IMR-90 (cell line): ENCODE measurements at regions not wholly inside any gene's neighbourhood (a gene's known extent, or its start where the extent isn't known, plus 50 kb on each side); places are given as distances from the start of the nearest gene placed in this dataset.

Experiments
- ATAC-seq: fragments of 200-7000 bp; cut with Tn5 transposase; 2 replicates; pipeline ENCODE4 v1.9.1; 2020; ENCODE audit warnings: low read depth, mild to moderate bottlenecking, moderate library complexity
- BruUV-seq: library from RNA; stranded (reverse); fragments of 400-500 nt; replicated peaks from 2 replicates; lab custom pipeline; 2021; lab: Mats Ljungman, UMichigan
- CTCF ChIA-PET: fragments of 300-600 bp; formaldehyde crosslinking; extraction: SDS; loops from one replicate; lab custom pipeline; 2021; ENCODE audit warnings: antibody characterized with exemption; lab: Yijun Ruan, JAX
- POLR2A ChIA-PET: fragments of 300-600 bp; sonication (Branson Sonifier 250); formaldehyde crosslinking; loops from one replicate; lab custom pipeline; 2022; ENCODE audit warnings: antibody characterized with exemption; ENCODE audit not compliant: unreplicated experiment; lab: Charles Lee
- DNase-seq: peaks from one replicate; pipeline ENCODE4 v3.0.0; 2013
- H2AFZ ChIP-seq: replicated peaks from 2 replicates; pipeline ENCODE3; 2013; ENCODE audit warnings: low read length, mild to moderate bottlenecking; ENCODE audit not compliant: poor library complexity
- H2AK5ac ChIP-seq: 2 replicates; pipeline ENCODE4 v1.6.1; 2013; ENCODE audit warnings: low read depth, low read length, inconsistent platforms
- H2AK9ac ChIP-seq: replicated peaks from 2 replicates; pipeline ENCODE3; 2013; ENCODE audit warnings: mild to moderate bottlenecking, low read depth, low read length, moderate library complexity; ENCODE audit not compliant: poor library complexity
- H2BK120ac ChIP-seq: 2 replicates; pipeline ENCODE4 v1.6.1; 2013; ENCODE audit warnings: low read depth, low read length, inconsistent platforms
- H2BK15ac ChIP-seq: 3 replicates; pipeline ENCODE4 v1.6.1; 2013; ENCODE audit warnings: low read depth, low read length, inconsistent platforms
- H2BK20ac ChIP-seq: 2 replicates; pipeline ENCODE4 v1.6.1; 2013; ENCODE audit warnings: low read depth, mild to moderate bottlenecking, inconsistent platforms, low read length, moderate library complexity
- H2BK5ac ChIP-seq: 2 replicates; pipeline ENCODE4 v1.6.1; 2013; ENCODE audit warnings: mild to moderate bottlenecking, low read depth, low read length, inconsistent platforms; ENCODE audit not compliant: poor library complexity, severe bottlenecking
- H3K14ac ChIP-seq: replicated peaks from 2 replicates; pipeline ENCODE4 v1.6.1; 2013; ENCODE audit warnings: low read depth, low read length, inconsistent platforms
- H3K18ac ChIP-seq: 2 replicates; pipeline ENCODE4 v1.6.1; 2013; ENCODE audit warnings: low read depth, low read length, control low read depth
- H3K23ac ChIP-seq: 2 replicates; pipeline ENCODE4 v1.6.1; 2013; ENCODE audit warnings: low read depth, low read length, inconsistent platforms
- H3K27ac ChIP-seq: 2 replicates; pipeline ENCODE4 v1.5.1; 2013; ENCODE audit warnings: mild to moderate bottlenecking, control low read depth, low read length; ENCODE audit not compliant: insufficient read depth
- H3K27me3 ChIP-seq: 2 replicates; pipeline ENCODE4 v1.6.1; 2013; ENCODE audit warnings: low read length; ENCODE audit not compliant: control insufficient read depth, insufficient read depth
- H3K36me3 ChIP-seq: 2 replicates; pipeline ENCODE4 v1.6.1; 2013; ENCODE audit warnings: low read length, mixed read lengths; ENCODE audit not compliant: control insufficient read depth, insufficient read depth
- H3K4ac ChIP-seq: 2 replicates; pipeline ENCODE4 v1.6.1; 2013; ENCODE audit warnings: low read depth, low read length, inconsistent platforms
- H3K4me1 ChIP-seq: 2 replicates; pipeline ENCODE4 v1.6.1; 2013; ENCODE audit warnings: low read length, mixed read lengths; ENCODE audit not compliant: control insufficient read depth, insufficient read depth
- H3K4me2 ChIP-seq: 2 replicates; pipeline ENCODE4 v1.6.1; 2013; ENCODE audit warnings: low read depth, mild to moderate bottlenecking, control low read depth, low read length, moderate library complexity
- H3K4me3 ChIP-seq: 2 replicates; pipeline ENCODE4 v1.5.1; 2013; ENCODE audit warnings: low read depth, mild to moderate bottlenecking, control low read depth, low read length, moderate library complexity; ENCODE audit not compliant: insufficient read depth
- H3K56ac ChIP-seq: 2 replicates; pipeline ENCODE4 v1.6.1; 2013; ENCODE audit warnings: low read length, inconsistent platforms; ENCODE audit not compliant: insufficient read depth; ENCODE audit errors: extremely low read depth
- H3K79me1 ChIP-seq, 2 experiments: 2 replicates each; pipeline ENCODE4 v1.6.1; 2013; ENCODE audit warnings: low read length in 2 of 2, inconsistent platforms in 1 of 2, low read depth in 1 of 2
- H3K9ac ChIP-seq: 2 replicates; pipeline ENCODE4 v1.6.1; 2013; ENCODE audit warnings: low read depth, low read length, control low read depth
- H3K9me1 ChIP-seq: 2 replicates; pipeline ENCODE4 v1.6.1; 2013; ENCODE audit warnings: low read length, inconsistent platforms; ENCODE audit not compliant: insufficient read depth
- H3K9me3 ChIP-seq: 2 replicates; pipeline ENCODE4 v1.6.1; 2013; ENCODE audit warnings: low read length; ENCODE audit not compliant: control insufficient read depth, insufficient read depth
- H4K20me1 ChIP-seq: 2 replicates; pipeline ENCODE4 v1.6.1; 2013; ENCODE audit warnings: low read length, inconsistent platforms; ENCODE audit not compliant: insufficient read depth
- H4K5ac ChIP-seq: 2 replicates; pipeline ENCODE4 v1.6.1; 2013; ENCODE audit warnings: mild to moderate bottlenecking, low read depth, low read length, control low read depth
- H4K8ac ChIP-seq, 2 experiments: 2 replicates each; pipeline ENCODE4 v1.6.1; 2013; ENCODE audit warnings: low read depth in 2 of 2, low read length in 2 of 2, control low read depth in 1 of 2, inconsistent platforms in 1 of 2
- H4K91ac ChIP-seq: 2 replicates; pipeline ENCODE4 v1.6.1; 2013; ENCODE audit warnings: low read depth, low read length, inconsistent platforms; ENCODE audit not compliant: insufficient read depth
- CEBPB ChIP-seq: IDR thresholded peaks from 2 replicates; pipeline ENCODE4 v1.6.1; 2012; ENCODE audit warnings: low read depth, low read length, improper control_type of control experiment
- CHD1 ChIP-seq: IDR thresholded peaks from 2 replicates; pipeline ENCODE4 v1.6.1; 2012; ENCODE audit warnings: low read depth, low read length, improper control_type of control experiment
- FOS ChIP-seq: fragments of 150-350 bp; IDR thresholded peaks from 2 replicates; pipeline ENCODE4 v1.6.1; 2016; ENCODE audit warnings: low read depth, low read length
- MAFK ChIP-seq: IDR thresholded peaks from 2 replicates; pipeline ENCODE4 v1.6.1; 2012; ENCODE audit warnings: low read depth, low read length, improper control_type of control experiment
- MXI1 ChIP-seq: IDR thresholded peaks from 2 replicates; pipeline ENCODE4 v1.6.1; 2012; ENCODE audit warnings: low read depth, mild to moderate bottlenecking, low read length, moderate library complexity, borderline replicate concordance
- POLR2A ChIP-seq: IDR thresholded peaks from 2 replicates; pipeline ENCODE4 v1.6.1; 2012; ENCODE audit warnings: mild to moderate bottlenecking, low read depth, low read length
- RAD21 ChIP-seq: IDR thresholded peaks from 2 replicates; pipeline ENCODE4 v1.6.1; 2012; ENCODE audit warnings: low read length, improper control_type of control experiment
- RCOR1 ChIP-seq: IDR thresholded peaks from 2 replicates; pipeline ENCODE4 v1.6.1; 2012; ENCODE audit warnings: mild to moderate bottlenecking, low read length, improper control_type of control experiment; ENCODE audit not compliant: insufficient replicate concordance
- RFX5 ChIP-seq: IDR thresholded peaks from 2 replicates; pipeline ENCODE4 v1.8.0; 2012; ENCODE audit warnings: low read depth, mild to moderate bottlenecking, low read length, moderate library complexity
- SMC3 ChIP-seq: fragments of 150-350 bp; IDR thresholded peaks from 2 replicates; pipeline ENCODE4 v1.6.1; 2016; ENCODE audit warnings: low read depth, mild to moderate bottlenecking, antibody characterized with exemption, low read length, moderate library complexity
- dilution Hi-C: fragments of 300-500 bp; cut with HindIII; formaldehyde crosslinking; loops from one replicate; pipeline ENCODE4 v1.14.3; 2018; ENCODE audit warnings: low sequenced_read_pairs; ENCODE audit not compliant: unreplicated experiment
- in situ Hi-C: fragments of 300-500 bp; cut with MboI; formaldehyde crosslinking; loops from 3 replicates; pipeline ENCODE4 v1.14.3; 2019; ENCODE audit warnings: low sequenced_read_pairs, inconsistent platforms, mixed read lengths
- intact Hi-C: fragments of 100-400 bp; cut with micrococcal nuclease; formaldehyde crosslinking; loops from 2 replicates; pipeline ENCODE4 v1.10.0; 2022
- TF ChIP-seq, protein P1 (sequence below): conservative IDR thresholded peaks from 2 replicates; pipeline ENCODE4 v1.5.1; 2012; ENCODE audit warnings: mild to moderate bottlenecking, low read depth, low read length, improper control_type of control experiment
- TF ChIP-seq, protein P2 (sequence below): fragments of 150-350 bp; IDR thresholded peaks from 2 replicates; pipeline ENCODE4 v1.6.1; 2016; ENCODE audit warnings: low read depth, mild to moderate bottlenecking, low read length, moderate library complexity, borderline replicate concordance

DNA sequence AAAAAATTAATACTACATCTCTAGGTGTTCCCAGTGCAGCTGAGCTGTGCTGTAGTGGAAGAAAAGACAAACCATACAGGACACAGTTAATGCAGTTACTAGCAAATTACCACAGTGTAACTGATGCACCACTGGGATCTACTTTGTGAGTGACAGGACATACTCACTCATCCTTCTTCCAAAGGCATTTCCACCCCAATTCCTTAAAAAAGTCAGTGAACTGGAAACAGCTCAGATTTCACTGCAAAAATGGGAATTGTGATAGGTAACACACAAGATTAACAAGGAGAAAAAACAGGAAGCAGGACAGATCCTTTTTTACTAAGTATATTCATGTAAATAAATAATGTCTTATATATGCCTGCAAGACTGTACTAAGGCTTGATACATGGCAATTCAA lies 109.6 kb downstream of the DMAC1 start:
- H3K4ac ChIP-seq = no peak overlapping the region
- no peak overlapping the region for H2BK5ac ChIP-seq
- no peak overlapping the region for H2BK20ac ChIP-seq
- no peak overlapping the region for H3K4me2 ChIP-seq
- H4K8ac ChIP-seq = no peak overlapping the region
- H2AK9ac ChIP-seq = no peak overlapping the region
- H4K91ac ChIP-seq = no peak overlapping the region
- in situ Hi-C loops = no loop called here
- no peak overlapping the region for H2BK15ac ChIP-seq
- no peak overlapping the region for H3K27ac ChIP-seq
- dilution Hi-C loops = no loop called here
- no peak overlapping the region for H3K56ac ChIP-seq
- DNase-seq (no peak), ATAC-seq (no peak)
- intact Hi-C loops = no loop called here
- BruUV-seq = no TSS peak
- H2AK5ac ChIP-seq = no peak overlapping the region
- ChIA-PET POLR2A (no interaction called here), CTCF (no interaction called here)
- H3K36me3 ChIP-seq = no peaks in the 10 kb centered on the region
- H3K9me3 ChIP-seq = no peaks in the 10 kb centered on the region
- no peak overlapping the region for H2AFZ ChIP-seq
- no peak overlapping the region for H3K18ac ChIP-seq
- H3K23ac ChIP-seq = no peak overlapping the region
- no peak overlapping the region for H3K14ac ChIP-seq
- H2BK120ac ChIP-seq = no peak overlapping the region
- no peak overlapping the region for H4K5ac ChIP-seq
- TF ChIP-seq MAFK = no peak
- TF ChIP-seq FOS = no peak
- no peak for TF ChIP-seq SMC3
- TF ChIP-seq MXI1 = no peak
- TF ChIP-seq RCOR1 = no peak
- TF ChIP-seq POLR2A = no peak
- no peak for TF ChIP-seq CEBPB
- TF ChIP-seq RAD21 = no peak
- TF ChIP-seq RFX5 = no peak
- TF ChIP-seq CHD1 = no peak
- TF ChIP-seq, protein P1, sequence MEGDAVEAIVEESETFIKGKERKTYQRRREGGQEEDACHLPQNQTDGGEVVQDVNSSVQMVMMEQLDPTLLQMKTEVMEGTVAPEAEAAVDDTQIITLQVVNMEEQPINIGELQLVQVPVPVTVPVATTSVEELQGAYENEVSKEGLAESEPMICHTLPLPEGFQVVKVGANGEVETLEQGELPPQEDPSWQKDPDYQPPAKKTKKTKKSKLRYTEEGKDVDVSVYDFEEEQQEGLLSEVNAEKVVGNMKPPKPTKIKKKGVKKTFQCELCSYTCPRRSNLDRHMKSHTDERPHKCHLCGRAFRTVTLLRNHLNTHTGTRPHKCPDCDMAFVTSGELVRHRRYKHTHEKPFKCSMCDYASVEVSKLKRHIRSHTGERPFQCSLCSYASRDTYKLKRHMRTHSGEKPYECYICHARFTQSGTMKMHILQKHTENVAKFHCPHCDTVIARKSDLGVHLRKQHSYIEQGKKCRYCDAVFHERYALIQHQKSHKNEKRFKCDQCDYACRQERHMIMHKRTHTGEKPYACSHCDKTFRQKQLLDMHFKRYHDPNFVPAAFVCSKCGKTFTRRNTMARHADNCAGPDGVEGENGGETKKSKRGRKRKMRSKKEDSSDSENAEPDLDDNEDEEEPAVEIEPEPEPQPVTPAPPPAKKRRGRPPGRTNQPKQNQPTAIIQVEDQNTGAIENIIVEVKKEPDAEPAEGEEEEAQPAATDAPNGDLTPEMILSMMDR = no peak
- TF ChIP-seq, protein P2, sequence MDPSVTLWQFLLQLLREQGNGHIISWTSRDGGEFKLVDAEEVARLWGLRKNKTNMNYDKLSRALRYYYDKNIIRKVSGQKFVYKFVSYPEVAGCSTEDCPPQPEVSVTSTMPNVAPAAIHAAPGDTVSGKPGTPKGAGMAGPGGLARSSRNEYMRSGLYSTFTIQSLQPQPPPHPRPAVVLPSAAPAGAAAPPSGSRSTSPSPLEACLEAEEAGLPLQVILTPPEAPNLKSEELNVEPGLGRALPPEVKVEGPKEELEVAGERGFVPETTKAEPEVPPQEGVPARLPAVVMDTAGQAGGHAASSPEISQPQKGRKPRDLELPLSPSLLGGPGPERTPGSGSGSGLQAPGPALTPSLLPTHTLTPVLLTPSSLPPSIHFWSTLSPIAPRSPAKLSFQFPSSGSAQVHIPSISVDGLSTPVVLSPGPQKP = no peak
- H3K27me3 ChIP-seq = no peaks in the 10 kb centered on the region
- no peaks in the 10 kb centered on the region for H3K4me1 ChIP-seq
- no peaks in the 10 kb centered on the region for H3K9me1 ChIP-seq
- H4K20me1 ChIP-seq = no peaks in the 10 kb centered on the region
- H3K4me3 ChIP-seq = no peak overlapping the region
- no peaks in the 10 kb centered on the region for H3K79me1 ChIP-seq
- H3K9ac ChIP-seq = no peak overlapping the region
